Umbilical cord (tissue), 1 donor: ENCODE measurements at regions not wholly inside any gene's neighbourhood (a gene's known extent, or its start where the extent isn't known, plus 50 kb on each side); places are given as distances from the start of the nearest gene placed in this dataset.

ENCODE experiments used
- DNase-seq: peaks from one replicate; pipeline ENCODE4 v3.0.0-alpha.2; 2015; ENCODE audit warnings: low spot score

DNA sequence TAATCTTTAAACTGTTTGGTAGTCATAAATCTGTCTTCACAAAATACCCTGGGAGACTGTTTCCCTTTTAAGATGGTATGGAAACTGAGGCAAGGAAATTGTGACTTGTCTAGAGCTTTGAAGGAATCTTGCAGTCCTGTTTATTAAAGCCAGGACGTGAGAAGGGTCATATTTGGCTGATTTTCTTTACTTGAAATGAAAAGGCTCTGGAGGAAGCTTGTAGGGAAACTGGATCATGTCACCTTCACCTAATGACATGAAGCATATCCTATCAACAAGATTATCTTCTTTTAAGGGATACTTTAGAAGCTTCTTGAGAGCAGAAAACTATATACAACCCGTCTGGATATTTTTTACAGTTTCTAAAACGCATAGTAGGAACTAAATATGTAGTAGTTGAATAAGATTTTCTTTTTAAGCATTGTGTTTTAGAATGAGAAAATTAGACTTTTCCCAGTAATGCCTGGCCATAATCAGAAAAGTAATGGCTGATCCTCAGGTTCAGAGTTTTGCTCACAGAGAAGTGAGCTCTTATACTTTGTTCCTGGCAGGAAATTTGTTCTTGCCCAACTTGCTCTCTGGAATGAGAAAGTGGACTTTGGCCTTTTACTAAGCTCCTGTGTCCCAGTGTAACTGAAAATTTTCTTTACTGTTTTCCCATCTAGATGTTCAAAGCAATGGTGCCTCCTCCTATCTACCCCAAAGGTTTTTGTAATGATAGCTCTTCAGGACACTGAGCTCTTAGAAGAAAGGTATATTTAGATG, 136.8 kb upstream of the AFF2 start:
- peak; percentile 80 for DNase-seq

DNA sequence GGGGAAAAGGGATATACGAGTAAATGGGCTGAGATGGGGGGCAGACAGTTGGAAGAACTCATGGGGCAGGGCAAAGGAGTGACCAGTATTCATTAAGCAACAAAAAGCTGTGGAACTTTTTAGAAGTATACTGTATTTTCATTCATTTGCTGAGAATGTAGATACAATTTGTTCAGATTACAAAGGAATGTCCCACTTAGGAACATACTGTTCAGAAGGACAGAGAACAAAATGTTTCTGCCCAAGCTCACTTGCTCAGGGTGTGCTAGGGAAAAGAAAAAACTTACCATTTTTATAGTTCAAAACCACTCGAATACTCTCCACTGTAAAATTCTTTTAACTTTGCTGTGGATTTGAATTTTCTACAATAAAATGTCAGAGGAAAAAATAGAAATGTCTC, 135.2 kb upstream of the AFF2 start:
- no peak for DNase-seq

DNA sequence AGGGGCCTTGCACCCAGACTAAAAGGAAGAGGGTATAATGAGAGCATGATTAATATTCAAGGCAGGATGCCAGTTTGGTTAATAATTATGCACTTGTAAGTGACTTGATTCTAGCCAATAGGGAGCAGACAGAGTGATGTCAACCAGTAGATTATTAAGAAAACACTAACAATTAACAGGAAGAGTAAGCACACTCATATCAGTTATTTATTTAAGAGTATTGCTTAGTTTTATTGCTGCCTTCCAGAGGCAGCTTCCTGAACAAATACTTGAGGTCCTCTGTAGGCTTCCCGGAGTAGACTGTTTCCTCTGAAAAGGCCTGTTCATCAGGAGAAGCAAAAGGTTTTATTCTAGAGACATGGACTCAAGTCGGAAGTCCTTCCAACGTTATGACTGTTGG, 129.1 kb upstream of the AFF2 start:
- DNase-seq: no peak

DNA sequence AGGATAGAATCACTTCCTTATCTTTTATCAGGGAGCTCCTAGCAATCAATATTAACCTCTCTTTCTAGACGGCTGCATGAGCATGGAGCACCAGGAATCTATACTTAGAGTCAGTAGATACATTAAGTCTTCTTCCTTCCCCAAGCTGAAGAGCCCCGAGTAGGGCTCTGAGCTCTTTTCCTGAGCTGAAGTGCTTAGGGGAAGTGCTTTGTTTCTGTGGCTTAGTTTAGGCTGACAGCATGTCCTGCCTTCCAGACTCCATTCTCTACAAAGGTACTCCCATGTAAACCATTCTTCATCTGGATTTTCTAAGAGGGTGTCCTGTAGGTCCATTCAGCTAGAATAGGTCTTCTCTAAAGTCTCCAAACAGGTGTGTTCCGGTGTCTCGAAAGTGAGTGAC, 127.5 kb upstream of the AFF2 start:
- DNase-seq: no peak

DNA sequence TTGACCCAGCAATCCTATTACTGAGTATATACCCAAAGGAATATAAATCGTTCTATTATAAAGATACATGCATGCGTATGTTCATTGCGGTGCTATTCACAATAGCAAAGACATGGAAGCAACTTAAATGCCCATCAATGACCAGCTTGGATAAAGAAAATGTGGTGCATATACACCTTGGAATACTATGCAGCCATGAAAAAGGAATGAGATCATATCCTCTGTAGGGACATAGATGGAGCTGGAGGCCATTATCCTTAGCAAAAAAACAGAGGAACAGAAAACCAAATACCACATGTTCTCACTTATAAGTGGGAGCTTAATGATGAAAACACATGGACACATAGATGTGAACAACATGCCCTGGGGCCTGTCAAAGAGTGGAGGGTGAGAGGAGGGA, 124.1 kb upstream of the AFF2 start:
- no peak for DNase-seq

DNA sequence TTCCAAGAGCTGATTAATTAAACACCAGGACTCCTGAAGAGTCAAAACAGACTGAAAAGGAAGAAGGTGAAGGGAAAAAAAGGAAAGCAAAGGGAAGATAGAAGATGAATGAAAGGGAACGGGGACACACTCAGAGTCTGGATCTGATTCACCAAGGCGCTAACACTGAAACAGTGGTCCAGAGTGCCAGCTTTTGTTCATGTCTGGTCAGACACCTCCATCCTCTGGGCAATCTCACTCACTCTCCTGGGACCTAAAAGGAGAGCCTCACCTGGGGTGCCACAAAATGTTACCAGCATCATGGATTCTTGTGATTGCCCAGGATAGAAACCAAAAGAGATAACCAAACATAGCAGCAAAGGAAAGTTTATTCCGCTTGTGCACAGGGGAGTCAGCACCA, 120.3 kb upstream of the AFF2 start:
- no peak for DNase-seq

DNA sequence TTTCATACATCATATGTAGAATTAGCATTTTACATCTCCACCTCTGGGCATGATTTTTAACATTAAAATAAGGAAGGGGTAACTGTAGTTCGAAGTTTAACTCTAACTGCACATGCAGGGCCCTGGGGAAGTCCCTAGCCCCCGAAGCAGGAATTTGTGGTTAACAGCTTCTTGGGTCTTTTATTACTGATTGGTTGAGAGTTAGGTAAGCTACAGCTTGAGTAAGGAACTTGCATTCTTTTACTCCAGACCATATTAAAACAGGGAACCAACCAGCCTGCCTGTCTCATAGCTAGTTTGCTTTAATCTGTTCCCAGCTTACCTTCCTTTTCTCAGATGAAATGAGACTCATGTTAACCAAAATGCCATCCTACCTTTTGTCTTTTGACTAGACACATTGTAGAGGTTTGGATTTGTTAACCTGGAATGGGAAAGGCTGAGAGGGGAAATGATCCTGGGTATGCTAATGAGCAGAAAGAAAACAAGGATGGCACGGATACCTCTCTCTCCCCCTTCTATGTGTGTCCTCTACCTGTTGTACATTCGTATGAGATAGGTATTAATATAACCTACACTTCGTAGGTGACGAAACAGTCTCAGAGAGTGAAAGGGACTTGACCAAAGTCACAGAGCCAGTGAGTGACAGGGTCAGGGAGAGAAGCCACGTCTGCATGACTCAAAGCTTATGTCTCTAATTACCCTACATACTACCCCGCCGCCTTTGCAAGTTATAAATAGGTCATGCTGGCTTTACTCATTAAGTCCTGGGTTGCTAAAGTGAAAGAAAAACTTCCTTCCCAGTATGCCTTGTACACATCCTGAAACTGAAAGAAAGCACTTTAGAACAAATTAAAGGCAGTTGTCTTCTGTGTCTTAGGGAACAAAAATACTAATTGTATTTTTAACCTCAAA, 119.5 kb upstream of the AFF2 start:
- DNase-seq: no peak

DNA sequence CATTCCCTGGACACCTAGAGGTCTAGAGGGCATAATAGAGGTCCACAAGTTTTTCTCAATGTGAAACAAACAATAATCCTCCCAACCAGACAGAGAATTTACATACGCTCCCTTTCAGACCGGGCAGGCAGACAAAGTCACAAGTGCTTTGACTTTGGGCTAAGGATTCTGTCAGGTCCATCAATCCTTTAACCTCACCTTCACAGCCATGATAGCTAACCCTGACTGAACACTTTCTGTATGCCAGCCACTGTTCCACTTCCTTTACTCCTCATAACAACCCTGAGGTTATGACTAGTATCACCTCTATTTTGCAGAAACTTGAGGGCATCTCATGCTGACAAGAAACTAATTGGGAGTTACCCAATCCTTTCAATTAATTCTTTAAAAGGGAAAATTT, 118.8 kb upstream of the AFF2 start:
- DNase-seq: no peak

DNA sequence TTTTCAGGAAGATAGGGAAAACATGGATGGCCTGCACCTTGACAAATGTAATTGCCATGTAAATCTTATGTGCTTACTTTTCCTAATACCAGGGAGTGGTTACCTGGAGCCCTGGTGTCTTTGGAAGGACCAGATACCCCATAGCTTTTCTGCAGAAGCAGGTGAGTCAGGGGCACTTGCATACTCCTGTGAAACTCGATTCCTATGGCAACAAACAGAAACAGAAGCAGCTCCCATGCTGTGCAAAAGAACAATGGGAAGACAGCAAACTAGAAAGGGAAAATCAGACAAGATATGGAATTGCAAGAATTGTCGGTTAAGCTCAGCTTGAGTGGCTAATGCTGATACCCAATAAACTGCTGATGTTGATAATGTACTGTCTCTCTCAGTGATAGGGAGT, 117.4 kb upstream of the AFF2 start:
- no peak for DNase-seq

DNA sequence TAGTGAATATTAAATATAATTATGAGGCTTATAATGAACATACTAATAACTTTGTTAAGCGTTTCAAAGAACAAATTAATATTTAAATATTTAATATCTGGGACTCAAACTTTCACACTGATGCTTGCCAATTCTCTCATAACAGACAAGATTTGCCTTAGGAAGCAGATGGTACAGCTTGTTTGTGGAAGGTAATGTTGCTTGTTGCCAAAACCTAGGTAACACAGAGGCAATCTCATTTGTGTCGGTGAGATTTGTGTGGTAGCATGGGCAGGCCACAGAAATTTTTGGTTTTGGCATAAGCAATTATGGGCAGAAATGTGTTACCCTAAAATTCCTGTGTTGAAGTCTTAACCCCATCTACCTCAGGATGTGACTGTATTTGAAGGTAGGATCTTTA, 114.9 kb upstream of the AFF2 start:
- no peak for DNase-seq

DNA sequence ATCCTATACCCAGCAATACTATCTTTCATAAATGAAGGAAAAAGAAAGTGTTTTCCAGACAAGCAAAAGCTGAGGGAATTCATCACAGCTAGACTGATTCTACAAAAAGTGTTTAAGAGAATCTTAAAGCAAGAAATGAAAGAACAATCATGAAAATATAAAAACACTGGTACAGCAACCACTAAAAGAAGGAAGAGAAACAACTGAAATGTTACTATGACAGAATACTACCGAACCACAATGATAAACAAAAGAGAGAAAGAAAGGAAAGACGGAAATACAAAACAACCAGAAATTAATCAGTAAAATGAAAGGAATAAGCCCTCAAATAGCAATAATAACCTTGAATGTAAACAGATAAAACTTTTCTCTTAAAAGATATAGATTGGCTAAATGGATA, 110.8 kb upstream of the AFF2 start:
- no peak for DNase-seq

DNA sequence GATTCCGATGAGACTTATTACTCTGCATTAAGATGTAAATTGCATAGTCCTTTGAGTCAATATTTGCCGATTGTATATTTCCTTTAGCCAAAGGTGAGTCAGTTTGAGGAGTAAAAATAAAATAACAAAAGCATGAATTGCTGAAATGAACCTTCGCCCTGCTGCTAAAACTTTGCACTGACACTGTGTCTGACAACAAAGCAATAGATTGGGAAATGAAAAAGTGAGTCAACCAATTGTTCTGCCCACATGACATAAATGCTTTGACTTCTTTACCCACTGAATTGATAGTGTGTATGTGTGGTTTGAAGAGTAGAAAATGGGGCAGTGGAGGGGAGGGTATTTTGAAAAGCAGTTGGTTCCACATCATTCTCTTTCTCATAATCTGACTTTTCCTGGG, 88.4 kb upstream of the AFF2 start:
- no peak for DNase-seq

DNA sequence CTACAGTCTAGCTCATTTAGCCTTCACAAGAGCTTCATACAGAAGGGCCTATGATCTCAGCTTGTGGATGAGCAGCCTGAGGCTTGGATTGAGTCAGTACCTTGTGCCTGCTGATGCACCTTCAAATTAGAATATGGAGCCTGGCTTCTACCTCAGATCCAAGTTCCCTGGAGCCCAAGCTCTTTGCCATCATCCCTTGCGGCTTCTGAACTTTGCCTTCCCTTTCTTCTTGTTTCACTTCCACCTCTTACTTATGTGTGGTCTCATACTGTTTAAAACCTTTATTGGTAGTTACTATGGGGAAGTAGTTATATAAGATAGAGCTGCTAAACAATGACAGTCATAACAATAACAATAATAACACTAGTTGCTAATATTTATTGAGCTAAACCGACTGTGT, 84.3 kb upstream of the AFF2 start:
- no peak for DNase-seq

DNA sequence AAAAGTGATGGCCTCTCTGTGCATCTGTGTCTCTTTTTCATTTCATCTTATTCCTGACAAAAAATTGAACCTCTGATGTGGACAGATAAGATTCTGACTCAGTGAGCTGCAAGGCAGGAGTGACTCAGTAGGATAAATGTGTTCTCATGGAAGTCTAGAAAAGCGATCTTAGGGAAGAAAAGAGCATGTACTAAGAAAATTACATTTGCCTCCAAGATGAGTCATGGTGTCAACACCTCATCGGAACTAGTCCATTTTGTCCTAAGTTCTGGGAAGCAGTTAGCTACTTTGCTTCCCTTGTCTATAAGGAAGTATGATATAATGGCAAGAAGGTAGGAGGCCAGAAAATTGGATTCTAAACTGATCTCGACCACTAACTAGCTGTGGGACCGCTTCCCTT, 83.5 kb upstream of the AFF2 start:
- peak; percentile 4 for DNase-seq

DNA sequence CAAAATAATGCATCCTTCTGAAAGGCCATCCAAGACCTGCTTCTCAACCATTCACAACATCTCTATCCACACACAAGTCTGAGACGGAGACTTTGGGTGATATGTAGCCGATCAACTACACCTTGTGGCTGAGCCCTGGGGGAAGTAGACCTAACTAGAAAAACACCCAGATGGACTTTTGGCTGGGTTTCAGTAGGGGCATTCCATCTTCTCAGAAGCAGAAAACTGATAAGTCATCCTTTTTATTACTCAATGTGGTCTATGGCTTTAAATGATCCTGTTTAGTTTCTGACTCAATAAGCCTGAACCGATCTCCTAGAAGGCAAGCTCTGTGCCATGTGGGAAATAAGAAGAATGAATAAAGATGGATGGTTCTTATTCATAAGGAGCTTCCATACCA, 82.5 kb upstream of the AFF2 start:
- DNase-seq: no peak

DNA sequence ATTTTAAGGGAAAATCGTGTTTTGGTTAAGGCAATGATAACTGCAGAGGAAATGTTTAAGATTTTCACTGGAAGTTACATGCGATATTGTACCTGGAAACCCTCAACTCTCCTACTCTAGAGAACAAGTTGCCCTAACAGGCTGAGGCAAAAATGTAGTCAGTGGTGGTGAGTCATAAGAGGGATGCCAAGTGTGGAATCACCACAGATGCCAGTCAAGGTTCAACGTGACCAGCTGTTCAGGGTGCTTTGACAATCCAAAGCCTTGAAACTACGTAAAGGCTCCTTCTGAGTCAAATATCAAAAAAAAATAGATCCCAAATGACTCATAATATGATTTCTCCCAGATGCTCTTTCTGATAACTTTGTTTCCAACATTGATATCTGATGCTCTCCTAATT, 77.9 kb upstream of the AFF2 start:
- DNase-seq: no peak

DNA sequence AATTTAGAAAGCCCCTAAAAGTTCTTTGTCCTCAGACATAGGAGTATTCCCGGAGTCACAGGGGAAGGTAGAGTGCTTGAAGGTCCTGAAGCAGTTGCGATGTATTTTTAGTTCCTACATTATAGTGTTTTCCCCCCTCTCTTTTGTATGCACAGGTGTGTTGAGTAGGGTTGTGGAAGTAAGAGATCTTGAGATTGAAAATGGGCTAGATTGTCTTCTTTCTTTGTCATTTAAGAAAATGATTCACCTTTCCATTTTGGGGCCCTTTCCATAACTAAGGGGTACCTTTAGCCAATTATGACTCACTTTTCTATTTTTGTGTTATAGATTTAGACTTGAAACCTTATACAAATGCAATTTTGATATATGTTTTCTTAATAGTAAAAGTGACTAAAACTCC, 75.8 kb upstream of the AFF2 start:
- no peak for DNase-seq

DNA sequence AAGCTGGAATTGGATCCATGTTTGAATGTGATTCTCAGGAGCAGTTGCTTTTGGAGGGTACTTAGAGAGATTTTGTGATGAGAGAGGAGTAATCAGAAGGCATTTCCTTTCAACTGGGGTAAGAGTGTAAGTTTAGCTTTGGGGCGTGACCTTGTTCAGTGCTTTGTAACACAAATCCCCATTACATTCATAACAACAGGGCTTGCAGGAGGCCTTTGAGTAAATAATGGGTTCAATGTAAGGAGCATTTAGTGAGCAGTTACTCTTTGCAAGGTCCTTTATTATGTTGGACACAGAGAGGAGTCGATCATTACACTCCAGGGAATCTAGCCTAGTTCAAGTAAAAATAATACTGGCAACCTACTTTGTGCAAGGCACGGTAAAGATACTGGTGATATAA, 74.0 kb upstream of the AFF2 start:
- DNase-seq: no peak

DNA sequence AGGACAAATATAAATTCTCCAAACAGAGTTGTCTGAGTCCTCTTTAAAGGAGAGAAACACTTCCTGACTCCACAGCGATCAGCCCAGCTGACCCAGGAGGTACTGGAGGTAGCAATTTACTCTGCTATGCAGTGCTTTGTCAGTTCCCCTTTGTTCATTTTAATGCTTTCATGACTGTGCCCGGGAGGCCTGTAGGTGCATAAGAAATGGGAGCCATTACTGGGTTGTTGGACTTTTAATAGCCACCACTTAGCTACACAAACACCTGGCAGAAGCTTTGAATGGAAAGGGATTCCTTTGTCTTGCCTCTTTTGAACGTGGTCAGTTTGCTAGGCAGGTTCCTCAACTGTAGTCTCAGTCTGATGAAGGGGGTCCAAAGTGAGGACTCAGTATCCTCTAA, 59.0 kb upstream of the AFF2 start:
- DNase-seq: no peak

DNA sequence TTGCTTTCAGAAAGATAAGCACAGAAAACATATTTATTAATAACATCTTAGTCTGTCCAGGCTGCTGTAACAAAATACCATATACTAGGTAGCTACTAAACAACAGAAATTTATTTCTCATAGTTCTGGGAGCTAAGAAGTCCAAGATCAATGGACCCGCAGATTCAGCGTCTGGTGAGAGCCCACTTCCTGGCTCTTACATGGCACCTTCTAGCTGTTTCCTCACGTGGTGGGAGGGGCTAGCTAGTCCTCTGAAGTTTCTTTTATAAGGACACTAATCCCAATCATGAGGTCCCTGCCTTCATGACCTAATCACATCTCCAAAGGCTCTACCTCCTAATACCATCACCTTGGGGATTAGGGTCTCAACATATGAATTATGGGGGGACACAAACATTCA, 57.2 kb upstream of the AFF2 start:
- DNase-seq: no peak

DNA sequence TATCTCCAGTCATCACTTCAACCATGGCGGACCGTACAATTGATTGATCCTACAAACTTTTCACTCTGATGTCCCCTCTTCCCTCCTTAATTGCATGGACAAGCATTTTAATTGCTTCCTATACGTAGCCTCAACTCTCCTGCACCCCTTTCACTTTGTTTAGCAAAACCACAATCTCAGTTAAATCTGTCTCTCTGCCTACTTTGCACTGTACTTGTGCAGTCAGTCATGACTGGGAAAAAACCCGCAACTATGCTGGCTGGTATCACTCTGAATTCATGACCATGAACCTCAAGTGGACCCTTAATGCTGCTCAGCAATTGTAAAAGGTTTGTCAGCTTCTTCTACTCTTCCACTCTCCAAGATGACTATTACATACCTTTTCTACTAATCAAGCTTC, 51.7 kb upstream of the AFF2 start:
- no peak for DNase-seq
